GM12878 (cell line): ENCODE measurements at regions not wholly inside any gene's neighbourhood (a gene's known extent, or its start where the extent isn't known, plus 50 kb on each side); places are given as distances from the start of the nearest gene placed in this dataset.

ENCODE experiments used
- ATAC-seq: fragments of 200-7000 bp; cut with Tn5 transposase; 3 replicates; pipeline ENCODE4 v1.9.1; 2020; ENCODE audit warnings: mild to moderate bottlenecking, moderate library complexity
- BruUV-seq: library from RNA; stranded (reverse); fragments of 400-500 nt; replicated peaks from 2 replicates; lab custom pipeline; 2021; lab: Mats Ljungman, UMichigan
- CTCF ChIA-PET: fragments of 300-600 bp; sonication (Branson Sonifier 250); formaldehyde crosslinking; extraction: SDS; loops from one replicate; lab custom pipeline; 2021; ENCODE audit warnings: inconsistent platforms; lab: Yijun Ruan, JAX
- POLR2A ChIA-PET: fragments of 350-600 bp; formaldehyde crosslinking; extraction: SDS; loops from one replicate; lab custom pipeline; 2021; ENCODE audit warnings: inconsistent platforms; lab: Charles Lee
- RAD21 ChIA-PET: fragments of 300-600 bp; sonication (Branson Sonifier 250); formaldehyde crosslinking; loops from one replicate; lab custom pipeline; 2023; ENCODE audit warnings: antibody characterized with exemption; ENCODE audit not compliant: unreplicated experiment; lab: Charles Lee
- SMC1A ChIA-PET: fragments of 300-600 bp; sonication (Branson Sonifier 250); formaldehyde crosslinking; loops from one replicate; lab custom pipeline; 2023; ENCODE audit not compliant: unreplicated experiment, uncharacterized antibody; lab: Charles Lee
- DNase-seq: peaks from one replicate; pipeline ENCODE4 v3.0.0-alpha.2; 2011; ENCODE audit warnings: low read depth, low spot score
- FAIRE-seq: peaks from 3 replicates; lab custom pipeline; 2011; peaks lifted over from hg19 to GRCh38; lab: Jason Lieb, UNC
- H2AFZ ChIP-seq: 2 replicates; pipeline ENCODE4 v1.6.0; 2011; ENCODE audit warnings: low read depth, low read length, control low read depth; ENCODE audit not compliant: control insufficient read depth
- H3K27ac ChIP-seq: 2 replicates; pipeline ENCODE4 v1.5.1; 2011; ENCODE audit warnings: control low read depth; ENCODE audit not compliant: control insufficient read depth, insufficient read depth
- H3K27me3 ChIP-seq, 2 experiments: replicated peaks in 1 of 2; 2 replicates each; pipeline versions ENCODE4 v1.6.0 to v1.6.1; 2011; ENCODE audit warnings: low read length in 1 of 2; ENCODE audit not compliant: control insufficient read depth in 2 of 2, insufficient read depth in 2 of 2
- H3K36me3 ChIP-seq, 2 experiments: 2 replicates each; pipeline ENCODE4 v1.5.1; 2011; ENCODE audit warnings: low read length in 1 of 2; ENCODE audit not compliant: control insufficient read depth in 2 of 2, insufficient read depth in 2 of 2
- H3K4me1 ChIP-seq: 2 replicates; pipeline ENCODE4 v1.6.1; 2011; ENCODE audit warnings: mild to moderate bottlenecking, low read length, moderate library complexity, mixed read lengths; ENCODE audit not compliant: control insufficient read depth, insufficient read depth
- H3K4me2 ChIP-seq: 2 replicates; pipeline ENCODE4 v1.6.0; 2011; ENCODE audit warnings: control low read depth; ENCODE audit not compliant: control insufficient read depth, insufficient read depth
- H3K4me3 ChIP-seq: fragments of 200-600 bp; sonication (generic); 2 replicates; pipeline ENCODE4 v1.5.1; 2016
- H3K79me2 ChIP-seq: 2 replicates; pipeline ENCODE4 v1.6.0; 2011; ENCODE audit warnings: low read length; ENCODE audit not compliant: control insufficient read depth, insufficient read depth
- H3K9ac ChIP-seq: 2 replicates; pipeline ENCODE4 v1.8.0; 2011; ENCODE audit warnings: low read length, control low read depth, mixed read lengths; ENCODE audit not compliant: control insufficient read depth, insufficient read depth
- H3K9me3 ChIP-seq: replicated peaks from 3 replicates; pipeline ENCODE4 v1.5.1; 2011; ENCODE audit warnings: mild to moderate bottlenecking, low read length; ENCODE audit not compliant: control insufficient read depth, insufficient read depth
- H4K20me1 ChIP-seq: 2 replicates; pipeline ENCODE4 v1.6.0; 2011; ENCODE audit not compliant: control insufficient read depth, insufficient read depth
- ATF2 ChIP-seq: IDR thresholded peaks from 2 replicates; pipeline ENCODE4 v1.6.1; 2012; ENCODE audit warnings: low read length, inconsistent platforms
- ATF7 ChIP-seq: fragments of 450-650 bp; IDR thresholded peaks from 2 replicates; pipeline ENCODE4 v1.6.1; 2016; ENCODE audit warnings: low read depth, mild to moderate bottlenecking
- CBFB ChIP-seq: IDR thresholded peaks from 2 replicates; pipeline ENCODE4 v1.6.1; 2016; ENCODE audit warnings: antibody characterized with exemption, low read depth
- CHD1 ChIP-seq: IDR thresholded peaks from 2 replicates; pipeline ENCODE4 v1.6.1; 2012; ENCODE audit warnings: low read depth, low read length, improper control_type of control experiment
- E4F1 ChIP-seq: fragments of 450-650 bp; IDR thresholded peaks from 2 replicates; pipeline ENCODE4 v1.6.1; 2018; ENCODE audit warnings: borderline replicate concordance, mild to moderate bottlenecking; ENCODE audit not compliant: partially characterized antibody
- EED ChIP-seq: sonication (generic); IDR thresholded peaks from 2 replicates; pipeline ENCODE4 v1.6.1; 2016; ENCODE audit warnings: antibody characterized with exemption, low read depth
- HCFC1 ChIP-seq: fragments of 150-350 bp; IDR thresholded peaks from 2 replicates; pipeline ENCODE4 v1.6.1; 2014; ENCODE audit warnings: low read length
- IRF3 ChIP-seq: fragments of 450-650 bp; IDR thresholded peaks from 2 replicates; pipeline ENCODE4 v1.6.1; 2014; ENCODE audit warnings: mild to moderate bottlenecking
- NFIC ChIP-seq: IDR thresholded peaks from 2 replicates; pipeline ENCODE4 v1.6.1; 2012; ENCODE audit warnings: low read depth, mild to moderate bottlenecking, inconsistent platforms, low read length, moderate library complexity
- PKNOX1 ChIP-seq: fragments of 450-650 bp; IDR thresholded peaks from 2 replicates; pipeline ENCODE4 v1.6.1; 2016; ENCODE audit warnings: mild to moderate bottlenecking
- RBBP5 ChIP-seq: fragments of 200-600 bp; sonication (generic); conservative IDR thresholded peaks from 2 replicates; pipeline ENCODE4 v1.6.1; 2016
- SPI1 ChIP-seq: IDR thresholded peaks from 2 replicates; pipeline ENCODE4 v1.6.1; 2011; ENCODE audit warnings: low read depth, mild to moderate bottlenecking, low read length, moderate library complexity, borderline replicate concordance; ENCODE audit not compliant: insufficient read depth
- TAF1 ChIP-seq: IDR thresholded peaks from 2 replicates; pipeline ENCODE4 v1.6.1; 2011; ENCODE audit warnings: mild to moderate bottlenecking, low read depth, low read length, borderline replicate concordance
- TCF7 ChIP-seq: IDR thresholded peaks from 2 replicates; pipeline ENCODE4 v1.6.1; 2014; ENCODE audit warnings: antibody characterized with exemption, borderline replicate concordance
- WGBS: methylation state at CpG from one replicate; pipeline ENCODE4 v1.1.6; 2016; ENCODE audit warnings: low lambda C conversion rate; ENCODE audit not compliant: insufficient replicate concordance, insufficient coverage; ENCODE audit errors: missing lambda C conversion rate; 5-methylcytosine and 5-hydroxymethylcytosine counted together
- in situ Hi-C: fragments of 300-500 bp; cut with MboI; formaldehyde crosslinking; loops from 9 replicates; pipeline ENCODE4 v1.14.3; 2018; ENCODE audit warnings: mixed read lengths
- intact Hi-C: fragments of 100-400 bp; cut with micrococcal nuclease; formaldehyde crosslinking; loops from one replicate; pipeline ENCODE4 v1.14.2; 2022; ENCODE audit not compliant: unreplicated experiment

- no TSS peak for BruUV-seq
- WGBS: 0% methylated on average over 2 of the region's 2 CpGs
- H2AFZ ChIP-seq: no peak overlapping the region
- H3K27ac ChIP-seq: no peak overlapping the region
- RAD21 ChIA-PET: interaction anchor here (0.5 kb wide), 1 partner anchor 11 kb away, joined by 3 read pairs; no protein-coding TSS in a partner anchor
- SMC1A ChIA-PET: interaction anchor here (1.4 kb wide), 1 partner anchor 15 kb away, joined by 3 read pairs; no protein-coding TSS in a partner anchor
- H4K20me1 ChIP-seq: no peaks in the 10 kb centered on the region
- POLR2A ChIA-PET: no interaction called here
- CTCF ChIA-PET: no interaction called here
- H3K36me3 ChIP-seq: no peaks in the 10 kb centered on the region
- no peak overlapping the region for H3K4me3 ChIP-seq
- in situ Hi-C loops (no loop called here), intact Hi-C loops (no loop called here)
- no peak for TF ChIP-seq TAF1
- TF ChIP-seq RBBP5: no peak
- TF ChIP-seq SPI1: no peak
- no peak for TF ChIP-seq EED
- TF ChIP-seq CHD1: no peak
- no peak for TF ChIP-seq TCF7
- no peak for TF ChIP-seq ATF7
- TF ChIP-seq NFIC: no peak
- H3K4me1 ChIP-seq: no peaks in the 10 kb centered on the region
- DNase-seq (no peak), FAIRE-seq (no peak), ATAC-seq (no peak)
- no peaks in the 10 kb centered on the region for H3K9me3 ChIP-seq
- H3K9ac ChIP-seq: no peak overlapping the region
- no peaks in the 10 kb centered on the region for H3K27me3 ChIP-seq
- H3K4me2 ChIP-seq: no peak overlapping the region
- H3K79me2 ChIP-seq: no peaks in the 10 kb centered on the region
Observed at GRCh38 chr13:73189362-73189761, 130.6 kb downstream of the KLF5 start.

GRCh38 chr13:73187106-73187505, 128.3 kb downstream of the KLF5 start:
- ChIA-PET POLR2A (no interaction called here), RAD21 (no interaction called here)
- TF ChIP-seq PKNOX1 (no peak), HCFC1 (no peak), E4F1 (no peak), IRF3 (no peak), ATF2 (no peak), CBFB (no peak)

More at GRCh38 chr13:73187106-73187505, 128.3 kb downstream of the KLF5 start:
- Histone ChIP-seq H3K4me2 (no peak overlapping the region), H3K4me1 (no peaks in the 10 kb centered on the region), H3K36me3 (no peaks in the 10 kb centered on the region), H3K9ac (no peak overlapping the region), H4K20me1 (no peaks in the 10 kb centered on the region), H3K4me3 (no peak overlapping the region), H3K27ac (no peak overlapping the region), H3K9me3 (no peaks in the 10 kb centered on the region), H3K79me2 (no peaks in the 10 kb centered on the region), H3K27me3 (no peaks in the 10 kb centered on the region), H2AFZ (no peak overlapping the region)
- DNase-seq (no peak), FAIRE-seq (no peak), ATAC-seq (no peak)
- SMC1A ChIA-PET: no interaction called here
- CTCF ChIA-PET: no interaction called here
- no TSS peak for BruUV-seq
- intact Hi-C loops (no loop called here), in situ Hi-C loops (no loop called here)
- 78% methylated on average over 4 of the region's 4 CpGs for WGBS
